ENCODE measurements at regions not wholly inside any gene's neighbourhood (a gene's known extent, or its start where the extent isn't known, plus 50 kb on each side); places are given as distances from the start of the nearest gene placed in this dataset.

DNA sequence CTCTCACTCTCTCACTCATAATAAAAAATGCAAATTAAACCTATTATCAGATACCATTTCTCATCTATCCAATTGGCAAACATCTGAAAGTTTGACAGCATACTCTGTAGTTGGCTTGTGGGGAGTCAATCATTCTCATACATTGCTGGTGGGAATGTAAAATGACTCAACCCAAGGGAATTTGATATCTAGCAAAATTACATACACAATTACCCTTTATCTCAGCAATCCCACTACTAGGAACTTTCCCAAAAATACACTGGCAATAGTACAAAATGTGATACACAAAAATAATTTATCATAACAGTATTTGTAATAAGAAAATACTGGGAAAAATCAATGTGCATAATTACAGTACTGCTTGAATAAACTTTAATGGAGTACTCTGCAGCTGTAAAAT lies 731.3 kb downstream of the DTWD2 start:
- H3K36me3 Mint-ChIP-seq = no peaks in the 10 kb centered on the region
- H3K4me1 Mint-ChIP-seq (ENCODE audit: low read depth) = no peaks in the 10 kb centered on the region
- no peak overlapping the region for H3K27ac Mint-ChIP-seq
- no peaks in the 10 kb centered on the region for H3K27me3 Mint-ChIP-seq
- peaks cover 5% of the 10 kb centered on the region for H3K9me3 Mint-ChIP-seq (ENCODE audit: low read depth)
- H3K4me3 Mint-ChIP-seq = no peak overlapping the region

DNA sequence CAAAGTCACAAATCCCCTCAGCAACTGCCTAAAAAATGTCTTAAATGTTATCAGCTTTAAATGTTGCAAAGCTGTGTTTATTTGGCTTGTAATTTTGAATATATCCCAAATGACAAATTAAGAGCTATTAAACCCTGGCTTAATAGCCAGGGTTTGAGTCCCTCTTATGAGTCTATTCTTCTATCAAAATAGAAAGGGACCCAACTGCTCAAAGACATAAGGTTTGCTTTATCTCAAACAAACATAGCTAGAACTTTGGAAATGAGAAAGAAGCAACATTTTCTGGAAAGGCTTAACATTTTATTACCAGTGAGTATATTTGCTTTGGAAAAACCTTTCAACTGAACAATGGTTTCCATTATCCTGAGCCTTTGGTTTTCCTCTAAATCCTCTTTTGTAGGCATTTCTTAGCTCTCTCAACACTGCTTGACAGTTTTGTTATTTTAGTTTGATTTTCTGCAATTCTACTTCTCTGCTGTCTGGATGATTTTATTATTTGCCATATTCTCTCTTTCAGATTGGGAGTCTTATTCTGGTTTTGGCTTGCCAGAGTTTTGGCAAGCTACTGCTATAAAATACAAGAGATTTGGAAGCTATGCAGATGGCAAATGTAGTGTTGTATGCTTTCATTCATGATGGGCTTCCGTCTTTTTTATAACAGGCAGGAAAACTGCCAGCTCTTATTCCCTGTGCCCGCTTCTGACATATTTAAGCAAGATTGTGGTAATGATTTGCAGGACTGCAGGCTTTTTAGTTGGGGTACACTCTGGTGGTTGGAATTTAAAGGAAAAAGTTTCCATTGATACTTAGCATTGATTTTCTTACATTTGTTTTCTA lies 734.9 kb downstream of the DTWD2 start:
- no peaks in the 10 kb centered on the region for H3K4me1 Mint-ChIP-seq (ENCODE audit: low read depth)
- H3K27ac Mint-ChIP-seq = no peak overlapping the region
- peaks cover 22% of the 10 kb centered on the region for H3K9me3 Mint-ChIP-seq (ENCODE audit: low read depth)
- H3K27me3 Mint-ChIP-seq = no peaks in the 10 kb centered on the region
- H3K4me3 Mint-ChIP-seq = no peak overlapping the region
- no peaks in the 10 kb centered on the region for H3K36me3 Mint-ChIP-seq

DNA sequence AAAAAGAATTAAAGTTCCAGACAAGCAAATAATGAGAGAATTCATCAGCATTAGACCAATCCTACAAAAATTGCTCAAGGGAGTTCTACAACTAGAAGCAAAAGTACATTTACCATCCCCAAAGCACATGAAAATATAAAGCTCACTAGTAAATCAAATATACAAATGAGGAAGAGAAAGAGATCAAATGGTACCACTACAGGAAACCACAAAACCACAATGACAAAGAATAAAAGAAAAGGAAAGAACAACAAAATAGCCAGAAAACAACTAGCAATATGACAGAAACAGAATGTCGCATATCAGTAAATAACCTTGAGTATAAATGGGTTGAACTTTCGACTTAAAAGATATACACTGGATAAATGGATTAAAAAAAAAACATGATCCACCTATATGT lies 739.0 kb downstream of the DTWD2 start:
- no peaks in the 10 kb centered on the region for H3K36me3 Mint-ChIP-seq

DNA sequence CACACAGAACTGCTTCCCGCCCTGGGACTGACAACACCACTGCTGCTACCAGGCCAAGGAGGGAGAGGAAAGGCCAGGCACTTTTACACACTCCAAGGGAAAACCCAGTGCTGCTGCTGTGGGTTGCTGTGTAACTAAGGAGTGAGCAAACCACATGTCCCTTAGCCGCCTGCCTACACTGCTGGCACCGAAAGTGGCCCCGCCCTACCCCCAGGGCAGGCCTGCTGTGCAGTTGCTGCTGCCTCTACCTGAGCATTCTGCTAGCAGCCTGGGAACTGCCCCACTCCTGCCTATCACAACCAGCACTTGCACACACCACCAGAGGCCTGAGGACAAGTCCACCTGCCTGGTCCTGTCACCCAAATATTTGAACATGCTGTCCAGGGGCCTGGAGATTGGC lies 740.9 kb downstream of the DTWD2 start:
- no peaks in the 10 kb centered on the region for H3K36me3 Mint-ChIP-seq
- no peaks in the 10 kb centered on the region for H3K4me1 Mint-ChIP-seq (ENCODE audit: low read depth)
- no peaks in the 10 kb centered on the region for H3K27me3 Mint-ChIP-seq

More for the DNA sequence above, 739.0 kb downstream of the DTWD2 start:
- Mint-ChIP-seq H3K27ac (no peak overlapping the region), H3K4me3 (no peak overlapping the region), H3K27me3 (no peaks in the 10 kb centered on the region), H3K9me3 (ENCODE audit: low read depth) (peaks cover 20% of the 10 kb centered on the region), H3K4me1 (ENCODE audit: low read depth) (no peaks in the 10 kb centered on the region)

DNA sequence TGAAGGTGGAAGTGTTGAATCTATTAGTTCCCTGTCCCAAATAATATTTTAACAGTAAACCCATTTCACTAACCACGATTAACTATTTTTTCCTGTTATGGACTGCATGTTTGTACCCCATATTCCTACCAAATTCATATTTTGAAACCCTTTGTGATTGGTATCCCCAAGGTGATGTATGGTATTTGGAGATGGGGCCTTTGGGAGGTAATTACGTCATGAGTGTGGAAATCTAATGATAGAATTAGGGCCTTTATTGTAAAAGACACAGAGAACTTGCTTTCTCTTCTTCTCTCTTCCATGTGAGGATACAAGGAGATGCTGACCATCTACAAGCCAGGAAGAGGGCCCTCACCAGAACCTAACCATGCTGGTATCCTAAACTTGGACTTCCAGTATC lies 744.7 kb downstream of the DTWD2 start:
- no peaks in the 10 kb centered on the region for H3K4me1 Mint-ChIP-seq (ENCODE audit: low read depth)
- no peaks in the 10 kb centered on the region for H3K27me3 Mint-ChIP-seq
- H3K36me3 Mint-ChIP-seq = no peaks in the 10 kb centered on the region
- H3K27ac Mint-ChIP-seq = no peak overlapping the region
- peaks cover 10% of the 10 kb centered on the region for H3K9me3 Mint-ChIP-seq (ENCODE audit: low read depth)
- no peak overlapping the region for H3K4me3 Mint-ChIP-seq

More for the DNA sequence above, 740.9 kb downstream of the DTWD2 start:
- Mint-ChIP-seq H3K9me3 (ENCODE audit: low read depth) (peaks cover 20% of the 10 kb centered on the region), H3K27ac (no peak overlapping the region), H3K4me3 (no peak overlapping the region)

DNA sequence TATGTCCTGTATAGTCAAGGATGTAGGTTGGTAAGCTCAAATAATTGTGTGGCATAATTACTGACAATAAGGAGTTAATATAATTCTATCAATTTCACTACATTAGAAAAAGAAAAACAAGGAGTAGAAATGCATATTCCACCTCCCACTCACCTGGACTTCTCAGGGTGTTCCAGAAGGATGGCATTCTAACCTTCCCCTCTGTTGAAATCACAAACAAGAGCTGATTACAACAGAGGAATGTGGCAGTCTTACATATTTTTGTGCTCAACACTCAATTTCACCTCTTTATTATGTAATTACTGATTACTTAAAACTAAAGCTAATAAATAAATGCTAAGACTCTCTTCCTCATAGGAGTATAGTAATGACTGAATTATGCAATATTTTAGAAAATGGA lies 745.3 kb downstream of the DTWD2 start:
- H3K27ac Mint-ChIP-seq = no peak overlapping the region
- peaks cover 10% of the 10 kb centered on the region for H3K9me3 Mint-ChIP-seq (ENCODE audit: low read depth)
- H3K36me3 Mint-ChIP-seq = no peaks in the 10 kb centered on the region
- no peaks in the 10 kb centered on the region for H3K27me3 Mint-ChIP-seq
- no peaks in the 10 kb centered on the region for H3K4me1 Mint-ChIP-seq (ENCODE audit: low read depth)
- H3K4me3 Mint-ChIP-seq = no peak overlapping the region

DNA sequence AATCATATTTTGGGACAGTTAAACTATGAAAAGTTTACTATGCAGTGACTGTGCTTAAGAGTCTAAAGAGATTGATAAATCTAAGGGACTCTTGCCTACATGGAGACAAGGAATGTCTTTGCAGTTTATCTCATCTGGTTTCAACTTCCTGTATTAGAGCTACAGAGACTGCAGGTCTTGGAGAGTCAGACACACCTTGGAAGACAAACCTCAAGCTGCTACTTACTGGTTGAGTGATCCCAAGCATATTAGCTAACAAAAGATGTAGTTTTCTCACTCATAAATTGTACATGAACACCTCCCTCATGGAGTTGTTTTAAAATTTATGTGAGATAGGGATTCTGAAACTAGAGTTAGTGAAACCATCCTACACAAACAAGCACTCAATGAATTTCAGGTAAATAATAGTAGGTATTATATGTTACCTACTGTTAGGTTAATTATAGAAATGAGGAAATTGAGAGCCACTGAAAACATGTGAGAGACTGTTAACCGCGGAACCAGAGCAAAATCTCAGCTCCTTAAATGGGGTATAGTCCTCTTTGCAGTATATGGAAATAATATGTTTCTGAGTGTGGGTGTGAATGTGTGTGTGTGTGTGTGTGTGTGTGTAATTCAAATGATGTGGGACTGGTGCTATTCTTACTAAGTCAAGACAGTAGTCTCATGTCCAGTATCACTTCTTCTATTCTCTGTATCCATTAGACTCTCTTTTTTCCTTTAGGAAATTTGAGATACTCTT lies 752.1 kb downstream of the DTWD2 start:
- H3K27me3 Mint-ChIP-seq = no peaks in the 10 kb centered on the region
- no peak overlapping the region for H3K27ac Mint-ChIP-seq
- no peak overlapping the region for H3K4me3 Mint-ChIP-seq
- H3K36me3 Mint-ChIP-seq = no peaks in the 10 kb centered on the region
- no peaks in the 10 kb centered on the region for H3K4me1 Mint-ChIP-seq (ENCODE audit: low read depth)
- H3K9me3 Mint-ChIP-seq (ENCODE audit: low read depth) = peaks cover 4% of the 10 kb centered on the region

DNA sequence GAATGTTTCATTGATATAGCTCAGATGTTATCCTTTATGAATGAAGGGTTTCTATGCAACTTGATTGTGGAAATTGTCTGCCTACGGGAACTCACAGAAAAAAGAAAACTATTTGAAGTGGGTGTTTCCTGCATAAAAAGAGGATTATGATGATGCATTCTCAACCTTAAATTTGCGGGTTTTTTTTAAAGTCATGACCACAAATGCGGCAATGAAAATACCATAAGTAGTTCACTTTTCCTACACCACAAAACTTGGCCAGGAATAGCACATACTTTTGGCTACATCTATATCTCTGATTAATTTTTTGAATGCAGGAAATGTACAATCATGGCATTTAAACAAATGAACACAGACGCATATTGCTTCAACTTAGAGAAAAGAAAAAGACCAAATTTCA lies 754.7 kb downstream of the DTWD2 start:
- Mint-ChIP-seq H3K27ac (no peak overlapping the region), H3K27me3 (no peaks in the 10 kb centered on the region), H3K4me3 (no peak overlapping the region), H3K36me3 (no peaks in the 10 kb centered on the region), H3K4me1 (ENCODE audit: low read depth) (no peaks in the 10 kb centered on the region), H3K9me3 (ENCODE audit: low read depth) (peaks cover 6% of the 10 kb centered on the region)

DNA sequence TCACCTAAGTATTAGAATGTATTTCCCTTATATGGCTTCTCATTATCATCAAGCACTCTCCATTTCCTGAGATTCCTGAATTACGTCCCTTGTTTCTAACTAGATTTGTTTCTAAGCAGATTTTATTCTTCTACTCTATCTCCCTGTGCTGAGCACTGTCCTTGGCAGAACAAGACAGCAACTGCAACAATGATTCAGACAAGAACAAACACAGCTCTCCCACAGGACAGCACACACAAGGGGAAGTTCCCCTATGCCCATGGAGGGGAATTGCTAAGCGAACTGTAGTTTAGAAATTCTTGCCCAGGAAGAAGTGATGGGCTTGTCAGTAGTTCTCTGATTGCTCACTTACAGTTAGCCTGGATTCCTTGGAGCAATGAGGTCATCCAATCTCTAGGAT lies 759.9 kb downstream of the DTWD2 start:
- Mint-ChIP-seq H3K36me3 (no peaks in the 10 kb centered on the region), H3K9me3 (ENCODE audit: low read depth) (peaks cover 6% of the 10 kb centered on the region), H3K4me1 (ENCODE audit: low read depth) (no peaks in the 10 kb centered on the region), H3K27ac (no peak overlapping the region), H3K4me3 (no peak overlapping the region), H3K27me3 (no peaks in the 10 kb centered on the region)

DNA sequence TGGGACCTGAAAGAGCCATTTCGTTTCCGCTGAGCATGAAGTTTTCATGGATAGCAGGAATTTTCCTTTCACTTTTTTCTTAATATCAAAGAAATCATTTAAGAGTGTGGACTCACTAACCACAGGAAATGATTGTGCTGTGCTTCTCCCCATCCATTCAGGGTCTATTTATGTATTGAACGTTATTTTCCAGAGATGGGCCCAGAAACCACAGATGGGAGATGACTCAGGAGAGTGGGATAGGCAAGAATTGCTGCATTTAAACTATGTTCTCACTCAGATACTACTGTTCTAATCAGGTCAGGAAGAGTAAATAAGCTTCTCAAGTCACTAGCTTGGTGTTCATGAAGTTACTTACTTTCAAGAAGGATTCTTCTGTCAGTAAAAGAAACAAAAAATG lies 763.8 kb downstream of the DTWD2 start:
- Mint-ChIP-seq H3K27ac (no peak overlapping the region), H3K9me3 (ENCODE audit: low read depth) (no peaks in the 10 kb centered on the region), H3K36me3 (no peaks in the 10 kb centered on the region), H3K27me3 (no peaks in the 10 kb centered on the region), H3K4me3 (no peak overlapping the region), H3K4me1 (ENCODE audit: low read depth) (no peaks in the 10 kb centered on the region)

DNA sequence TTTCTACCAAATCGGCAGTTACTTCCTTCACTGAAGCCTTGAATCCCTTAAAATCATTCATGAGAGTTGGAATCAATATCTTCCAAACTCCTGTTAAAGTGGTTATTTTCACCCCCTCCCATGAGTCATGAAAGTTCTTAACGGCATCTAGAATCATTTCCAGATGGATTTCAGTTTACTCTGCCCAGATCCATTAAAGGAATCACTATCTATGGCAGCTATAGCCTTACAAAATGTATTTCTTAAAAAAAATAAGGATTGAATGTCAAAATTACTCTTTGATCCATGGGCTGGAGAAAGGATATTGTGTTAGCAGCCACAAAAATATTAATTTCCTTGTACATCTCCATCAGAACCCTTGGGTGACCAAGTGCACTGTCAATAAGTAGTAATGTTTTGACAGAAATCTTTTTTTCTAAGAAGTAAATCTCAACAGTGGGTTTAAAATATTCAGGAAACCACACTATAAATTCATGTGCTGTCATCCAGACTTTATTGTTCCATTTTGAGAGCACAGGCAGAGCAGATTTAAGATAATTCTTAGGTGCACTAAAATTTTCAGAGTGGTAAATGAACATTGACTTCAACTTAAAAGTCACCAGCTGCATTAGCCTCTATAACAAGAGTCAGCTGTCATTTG lies 767.7 kb downstream of the DTWD2 start:
- no peak overlapping the region for H3K27ac Mint-ChIP-seq
- H3K4me3 Mint-ChIP-seq = no peak overlapping the region
- no peaks in the 10 kb centered on the region for H3K27me3 Mint-ChIP-seq
- H3K36me3 Mint-ChIP-seq = no peaks in the 10 kb centered on the region
- H3K4me1 Mint-ChIP-seq (ENCODE audit: low read depth) = no peaks in the 10 kb centered on the region
- H3K9me3 Mint-ChIP-seq (ENCODE audit: low read depth) = peaks cover 3% of the 10 kb centered on the region

DNA sequence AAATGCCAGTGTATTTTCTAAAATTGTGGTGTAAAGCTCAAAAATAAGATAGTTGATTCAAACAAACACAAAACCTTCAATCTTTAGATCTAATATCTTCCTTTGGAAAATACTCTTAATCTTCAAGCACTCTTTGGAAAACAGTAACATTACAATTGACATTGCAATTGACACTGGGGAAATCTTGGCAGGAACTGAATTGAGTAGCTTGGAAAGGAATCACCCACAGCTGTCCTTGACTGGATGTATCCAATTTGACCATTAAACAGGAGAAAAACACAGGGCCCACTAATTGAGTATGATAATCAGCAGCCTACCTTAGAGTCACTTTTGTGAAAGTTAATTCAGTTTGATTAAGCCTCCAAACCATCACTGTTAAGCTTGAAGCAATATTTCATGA lies 776.7 kb downstream of the DTWD2 start:
- Mint-ChIP-seq H3K4me1 (ENCODE audit: low read depth) (no peaks in the 10 kb centered on the region), H3K36me3 (no peaks in the 10 kb centered on the region), H3K9me3 (ENCODE audit: low read depth) (peaks cover 10% of the 10 kb centered on the region), H3K27me3 (no peaks in the 10 kb centered on the region), H3K4me3 (no peak overlapping the region), H3K27ac (no peak overlapping the region)

DNA sequence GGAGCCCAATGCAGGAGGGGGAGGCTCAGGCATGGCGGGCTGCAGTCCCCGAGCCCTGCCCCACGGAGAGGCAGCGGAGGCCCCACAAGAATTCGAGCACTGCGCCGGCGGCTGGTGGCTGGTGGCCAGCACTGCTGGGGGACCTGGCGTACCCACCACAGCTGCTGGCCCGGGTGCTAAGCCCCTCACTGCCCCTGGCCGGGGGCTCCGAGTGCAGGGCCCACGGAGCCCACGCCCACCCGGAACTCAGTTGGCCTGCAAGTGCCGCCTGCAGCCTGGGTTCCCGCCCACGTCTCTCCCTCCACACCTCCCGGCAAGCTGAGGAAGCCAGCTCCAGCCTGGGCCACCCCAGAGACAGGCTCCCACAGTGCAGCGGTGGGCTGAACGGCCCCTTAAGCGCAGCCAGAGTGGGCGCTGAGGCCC lies 780.3 kb downstream of the DTWD2 start:
- Mint-ChIP-seq H3K27ac (no peak overlapping the region), H3K36me3 (no peaks in the 10 kb centered on the region), H3K27me3 (no peaks in the 10 kb centered on the region), H3K9me3 (ENCODE audit: low read depth) (peaks cover 15% of the 10 kb centered on the region), H3K4me1 (ENCODE audit: low read depth) (no peaks in the 10 kb centered on the region), H3K4me3 (no peak overlapping the region)

DNA sequence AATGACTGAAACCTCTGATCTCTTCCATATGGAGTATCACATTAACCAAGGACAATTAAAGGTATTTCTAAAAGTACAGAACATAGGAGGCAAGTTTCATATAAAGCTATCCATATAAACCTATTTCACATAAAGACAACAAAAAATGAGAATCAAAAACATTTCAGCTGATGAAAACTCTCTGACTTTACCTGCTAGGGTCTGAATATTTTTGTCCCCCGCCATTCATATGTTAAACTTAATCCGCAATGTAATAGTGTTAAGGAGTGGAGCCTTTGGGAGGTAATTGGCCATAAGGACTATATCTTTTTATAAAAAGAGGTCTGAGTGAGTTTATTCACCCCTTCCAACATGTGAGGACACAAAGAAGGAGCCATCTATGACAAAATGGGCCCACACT lies 788.5 kb downstream of the DTWD2 start:
- Mint-ChIP-seq H3K9me3 (ENCODE audit: low read depth) (peaks cover 7% of the 10 kb centered on the region), H3K27me3 (no peaks in the 10 kb centered on the region), H3K27ac (no peak overlapping the region), H3K4me1 (ENCODE audit: low read depth) (no peaks in the 10 kb centered on the region), H3K36me3 (no peaks in the 10 kb centered on the region), H3K4me3 (no peak overlapping the region)

DNA sequence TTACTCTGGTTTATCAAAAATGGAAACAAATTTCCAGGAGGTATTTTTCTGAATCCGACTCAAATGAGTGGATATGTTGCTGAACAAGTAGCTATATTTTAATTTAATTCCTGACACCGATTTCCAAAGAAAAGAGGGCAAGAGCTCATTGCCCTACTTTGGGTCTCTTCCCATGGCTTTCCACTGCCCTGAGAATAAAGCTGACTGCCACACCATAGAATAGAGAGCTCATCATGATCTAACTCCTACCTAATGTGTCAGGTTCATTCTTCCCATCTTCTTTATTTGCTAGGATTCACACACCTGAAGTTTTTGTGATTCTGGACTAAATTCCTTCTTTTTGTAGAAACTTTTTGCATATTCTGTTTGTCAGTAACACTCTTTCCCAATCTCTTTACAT lies 792.1 kb downstream of the DTWD2 start:
- no peak overlapping the region for H3K27ac Mint-ChIP-seq
- H3K4me3 Mint-ChIP-seq = no peak overlapping the region
- H3K36me3 Mint-ChIP-seq = no peaks in the 10 kb centered on the region
- H3K4me1 Mint-ChIP-seq (ENCODE audit: low read depth) = no peaks in the 10 kb centered on the region
- no peaks in the 10 kb centered on the region for H3K27me3 Mint-ChIP-seq
- H3K9me3 Mint-ChIP-seq (ENCODE audit: low read depth) = peaks cover 4% of the 10 kb centered on the region
